ENCODE measurements at regions not wholly inside any gene's neighbourhood (a gene's known extent, or its start where the extent isn't known, plus 50 kb on each side); places are given as distances from the start of the nearest gene placed in this dataset.

DNA sequence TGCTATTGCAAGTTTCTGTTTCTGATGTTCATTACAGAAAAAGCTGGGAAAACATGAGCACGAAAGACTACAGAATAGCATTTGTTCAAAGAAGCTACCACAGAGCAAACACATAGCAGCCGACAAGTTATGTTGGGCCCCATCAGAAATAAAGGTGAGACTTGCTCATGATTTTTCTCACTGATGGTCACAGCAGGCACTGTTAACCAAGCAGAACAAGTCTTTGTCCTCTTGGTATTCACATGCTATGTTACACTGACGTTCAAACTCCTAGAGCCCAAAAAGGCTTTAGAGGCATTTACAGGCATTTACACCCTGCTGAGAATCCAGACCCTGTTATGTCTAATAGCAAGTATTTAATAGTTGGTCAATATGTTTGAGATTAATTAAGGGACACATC, 235.0 kb upstream of the HNMT start:
- no peak for DNase-seq

DNA sequence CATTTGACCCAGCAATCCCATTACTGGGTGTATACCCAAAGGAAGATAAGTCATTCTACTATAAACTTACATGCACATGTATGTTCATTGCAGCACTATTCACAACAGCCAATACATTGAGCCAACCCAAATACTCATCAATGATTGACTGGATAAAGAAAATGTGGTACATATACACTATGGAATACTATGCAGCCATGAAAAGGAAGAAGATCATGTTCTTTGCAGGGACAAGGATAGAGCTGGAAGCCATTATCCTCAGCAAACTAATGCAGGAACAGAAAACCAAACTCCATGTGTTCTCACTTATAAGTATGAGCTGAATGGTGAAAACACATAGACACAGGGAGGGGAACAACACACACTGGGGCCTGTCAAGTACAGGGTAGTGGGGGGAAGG, 226.7 kb upstream of the HNMT start:
- no peak for DNase-seq

DNA sequence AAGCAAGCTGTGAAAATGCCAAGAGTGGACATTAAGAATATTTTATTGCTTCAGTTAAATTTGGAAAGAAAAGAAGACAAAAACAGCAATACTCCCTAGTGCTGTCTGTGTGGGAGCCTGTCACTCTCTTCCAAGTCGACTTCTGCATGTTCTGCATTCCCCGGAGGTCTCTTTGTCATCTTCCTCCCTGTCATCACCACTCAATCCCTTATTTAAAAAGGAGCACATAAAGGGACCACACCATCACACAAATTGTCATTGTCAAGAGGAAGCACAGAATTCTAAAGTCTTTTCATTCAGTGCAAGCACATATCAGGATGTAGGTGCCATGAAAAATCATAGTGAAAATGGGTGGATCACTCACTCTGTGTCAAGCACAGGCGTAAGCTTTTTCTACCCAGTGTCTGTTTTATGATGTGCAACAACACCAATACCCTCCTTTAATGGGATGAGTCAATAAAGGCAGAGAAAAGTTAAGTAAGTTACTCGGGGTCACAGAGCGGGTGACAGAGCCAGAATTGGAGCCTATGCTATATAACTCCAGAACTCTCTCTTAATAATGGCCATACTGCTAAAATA, 222.4 kb upstream of the HNMT start:
- DNase-seq, result no peak

DNA sequence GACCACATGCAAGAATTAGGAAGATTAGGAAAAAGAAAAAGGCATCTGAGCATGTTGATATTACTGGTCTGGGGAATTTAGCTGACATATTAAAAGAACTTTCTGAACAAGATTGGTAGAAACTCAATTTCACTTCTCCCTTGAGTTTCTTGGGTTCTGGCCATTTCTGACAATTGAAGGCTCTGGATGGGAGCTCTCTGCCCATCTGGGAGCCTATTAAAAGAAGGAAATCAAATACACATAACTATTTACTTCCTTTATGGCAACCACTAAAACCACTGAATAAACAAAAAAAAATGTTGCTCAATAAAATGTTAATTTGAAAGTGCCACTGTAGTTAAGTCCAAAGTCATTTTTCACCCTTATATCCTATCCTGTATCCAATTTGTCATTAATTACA, 216.8 kb upstream of the HNMT start:
- no peak for DNase-seq

DNA sequence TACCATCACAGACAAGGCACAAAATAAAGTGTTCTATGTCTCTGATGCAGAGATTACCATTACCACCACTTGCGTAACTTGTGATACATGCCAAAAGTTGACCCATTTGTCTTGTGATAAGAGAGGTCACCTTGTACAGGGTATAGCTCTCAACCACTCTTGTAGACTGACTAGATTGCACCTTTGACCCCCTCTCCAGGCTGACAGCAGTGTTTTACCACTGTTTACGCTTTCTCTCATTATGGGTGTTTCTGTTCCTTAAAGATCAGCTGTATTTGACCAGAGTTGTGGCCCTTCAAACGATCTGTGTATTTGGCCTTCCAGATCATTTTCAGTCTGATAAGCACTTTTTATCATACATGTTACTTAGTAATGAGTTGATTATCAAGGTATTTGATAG, 215.7 kb upstream of the HNMT start:
- no peak for DNase-seq

DNA sequence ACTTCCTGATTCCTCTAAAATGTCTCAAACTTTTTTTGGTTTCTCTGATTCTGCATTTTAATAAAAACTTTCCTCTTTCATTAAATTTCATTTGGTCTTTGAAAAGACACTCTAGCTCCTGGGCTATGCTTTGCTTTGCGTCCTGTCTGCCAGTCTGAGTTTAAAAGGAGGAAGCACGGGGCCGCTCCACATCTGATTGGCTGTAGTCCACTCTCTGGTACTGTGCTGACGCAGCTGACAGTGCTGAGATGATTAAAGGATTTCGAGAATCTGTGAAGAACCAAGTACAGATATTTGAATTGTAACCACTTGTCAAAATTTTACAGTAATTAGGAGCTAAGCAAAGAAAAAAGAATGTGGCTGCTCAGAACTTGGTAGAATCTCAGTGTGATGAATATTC, 199.6 kb upstream of the HNMT start:
- no peak for DNase-seq

DNA sequence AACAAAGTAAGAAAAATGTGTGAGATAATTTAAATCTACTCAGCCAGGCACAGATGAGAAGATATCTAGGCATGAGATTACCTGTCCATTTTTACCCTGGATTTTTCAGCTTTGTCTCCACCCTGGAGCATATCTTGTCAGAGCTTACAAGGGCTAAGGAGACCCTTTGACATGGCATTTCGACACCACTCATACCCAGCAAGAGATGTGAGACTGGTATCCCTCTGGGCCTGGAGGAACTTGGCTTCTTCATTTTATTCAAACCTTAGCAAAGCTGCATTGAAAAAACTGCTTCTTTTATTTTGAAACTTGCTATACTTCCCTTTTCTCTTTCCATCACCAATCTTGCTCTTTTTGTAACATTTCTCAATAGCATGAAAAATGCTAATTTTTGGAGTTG, 194.9 kb upstream of the HNMT start:
- DNase-seq, result no peak

DNA sequence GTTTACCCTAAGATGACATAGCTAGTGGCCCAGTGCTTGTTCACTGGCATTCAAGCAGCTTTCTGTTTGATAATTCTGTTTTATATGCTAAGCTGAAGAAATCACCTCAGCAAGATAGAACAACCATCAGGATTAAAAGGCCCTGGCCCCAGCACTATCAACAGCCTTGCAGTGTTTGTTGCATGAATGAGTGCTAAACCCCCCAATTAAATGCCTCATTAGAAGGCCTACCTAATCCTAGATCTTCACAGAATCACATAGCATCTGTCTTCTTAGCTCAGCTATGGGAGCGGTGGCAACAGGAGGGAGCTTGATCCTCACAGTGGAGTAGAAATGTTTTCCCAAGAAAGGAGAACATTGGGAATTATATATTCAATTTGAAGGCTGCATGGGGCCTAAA, 194.1 kb upstream of the HNMT start:
- DNase-seq, result no peak

DNA sequence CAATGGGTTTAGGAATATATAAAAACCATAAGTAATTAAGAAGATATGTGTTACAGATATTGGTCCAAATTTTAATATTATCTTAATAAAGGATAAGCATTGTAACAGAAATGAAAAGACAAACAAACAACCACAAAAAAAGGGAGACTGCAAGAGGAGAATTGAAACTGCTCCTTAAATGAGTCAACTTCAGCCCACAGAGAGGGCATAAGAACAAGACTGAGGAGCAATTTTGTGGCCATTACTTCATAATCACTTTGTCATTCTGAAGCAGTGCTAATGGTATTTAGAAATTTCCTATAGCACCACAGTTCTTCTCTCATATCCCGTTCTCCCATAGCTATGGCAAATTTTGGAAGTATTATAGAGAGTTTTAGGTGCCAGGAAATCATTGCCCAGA, 193.2 kb upstream of the HNMT start:
- DNase-seq, result no peak

DNA sequence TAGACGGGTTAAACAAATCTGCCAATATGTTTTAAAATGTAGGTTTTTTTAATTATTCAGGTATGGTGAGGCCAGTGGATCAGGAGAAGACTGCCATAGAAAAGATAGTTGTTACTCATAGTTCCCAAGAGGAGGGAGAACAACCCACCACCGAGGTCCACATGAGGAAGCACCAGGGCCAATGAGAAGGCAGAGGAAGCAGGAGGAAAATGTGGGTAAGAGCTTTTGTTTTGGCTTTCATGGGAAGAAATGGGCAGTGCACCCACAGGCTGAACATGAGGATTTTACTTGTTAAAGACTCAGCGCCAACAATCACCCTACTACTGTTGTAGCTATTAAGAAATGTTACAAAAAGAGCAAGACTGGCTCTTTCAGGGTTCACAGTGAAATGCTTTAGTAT, 191.8 kb upstream of the HNMT start:
- no peak for DNase-seq

DNA sequence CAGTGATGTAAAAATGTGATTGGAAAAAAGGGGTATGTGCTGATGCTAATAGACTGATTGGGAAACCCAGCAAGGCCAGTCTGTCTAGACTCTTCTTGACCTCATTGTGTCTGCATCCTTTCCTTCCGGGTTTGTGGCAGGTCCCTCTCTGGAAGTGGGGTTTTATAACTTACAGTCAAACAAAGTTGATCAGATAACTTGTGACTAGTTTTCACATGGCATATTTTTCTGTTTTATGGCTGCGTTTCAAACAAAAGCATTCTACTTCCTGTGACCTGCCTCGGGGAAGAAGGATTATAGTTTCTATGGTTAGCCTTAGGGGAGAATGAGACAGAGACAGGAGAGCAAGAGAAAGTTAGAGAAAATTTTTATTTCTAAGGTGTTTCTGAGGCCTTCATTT, 188.7 kb upstream of the HNMT start:
- no peak for DNase-seq

DNA sequence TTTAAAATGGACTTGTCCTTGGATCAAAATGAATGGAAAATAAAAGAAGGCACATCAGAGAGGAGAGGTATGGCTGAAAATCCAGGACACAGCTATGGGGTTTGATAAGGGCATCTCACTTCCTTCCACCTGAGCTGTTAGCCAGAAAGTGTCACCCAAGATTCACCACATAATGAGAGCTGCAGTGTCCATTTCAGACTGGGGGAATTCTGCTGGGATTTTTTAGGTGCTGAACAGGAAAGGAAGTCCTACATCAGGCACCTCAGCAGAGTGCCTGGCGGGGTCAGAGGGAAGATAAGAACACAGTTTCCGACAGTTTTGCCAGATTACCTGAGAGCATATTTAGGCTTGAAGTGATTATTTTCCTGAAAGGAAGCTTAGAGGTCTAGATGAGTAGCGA, 187.6 kb upstream of the HNMT start:
- no peak for DNase-seq

DNA sequence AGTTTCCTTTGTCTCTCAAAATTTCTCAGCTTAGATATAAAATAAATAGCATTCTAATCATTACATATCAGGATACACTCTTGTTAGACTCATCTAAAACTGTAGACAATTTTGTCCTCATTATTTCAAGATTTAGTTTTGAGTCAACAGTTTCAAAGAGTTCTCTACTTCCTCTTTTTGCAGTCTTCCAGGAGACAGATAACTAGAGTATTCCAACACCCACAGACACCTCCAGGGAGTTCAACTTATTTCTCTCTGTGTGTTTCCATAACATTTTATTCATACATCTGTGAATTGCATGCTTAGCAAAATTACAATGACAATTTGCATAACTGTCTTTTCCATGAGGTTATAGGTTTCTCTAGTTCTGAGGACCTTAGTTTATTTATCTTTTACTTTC, 166.6 kb upstream of the HNMT start:
- DNase-seq, result no peak

DNA sequence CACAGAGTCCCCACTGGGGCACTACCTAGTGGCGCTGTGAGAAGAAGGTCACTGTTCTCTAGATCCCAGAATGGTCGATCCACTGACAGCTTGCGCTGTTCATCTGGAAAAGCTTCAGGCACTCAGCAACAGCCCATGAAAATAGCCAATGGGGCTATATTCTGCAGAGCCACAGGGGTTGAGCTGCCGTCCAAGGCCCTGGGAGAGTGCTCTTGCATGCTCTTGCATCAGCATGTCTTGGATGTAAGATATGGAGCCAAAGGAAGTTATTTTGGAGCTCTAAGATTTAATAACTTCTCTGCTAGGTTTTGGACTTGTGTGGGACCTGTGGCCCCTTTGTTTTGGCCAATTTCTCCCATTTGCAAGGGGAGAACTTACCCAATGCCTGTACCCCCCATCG, 164.7 kb upstream of the HNMT start:
- DNase-seq, result no peak

DNA sequence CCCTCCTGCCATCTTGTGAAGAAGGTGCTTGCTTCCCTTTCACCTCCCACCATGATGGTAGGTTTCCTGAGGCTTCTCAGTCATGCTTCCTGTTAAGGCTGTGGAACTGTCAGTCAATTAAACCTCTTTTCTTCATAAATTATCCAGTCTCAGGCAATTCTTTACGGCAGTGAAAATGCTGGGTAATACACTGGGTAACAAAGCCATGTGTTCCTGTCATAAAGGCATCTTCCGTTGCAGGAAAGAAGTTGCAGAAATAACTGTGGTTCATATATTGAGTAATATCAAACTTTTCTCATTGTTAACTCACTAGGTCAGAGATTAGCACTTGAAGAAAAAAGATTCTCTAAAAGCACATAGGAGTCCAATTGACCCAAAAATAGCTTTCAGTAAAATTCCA, 163.9 kb upstream of the HNMT start:
- DNase-seq, result no peak

DNA sequence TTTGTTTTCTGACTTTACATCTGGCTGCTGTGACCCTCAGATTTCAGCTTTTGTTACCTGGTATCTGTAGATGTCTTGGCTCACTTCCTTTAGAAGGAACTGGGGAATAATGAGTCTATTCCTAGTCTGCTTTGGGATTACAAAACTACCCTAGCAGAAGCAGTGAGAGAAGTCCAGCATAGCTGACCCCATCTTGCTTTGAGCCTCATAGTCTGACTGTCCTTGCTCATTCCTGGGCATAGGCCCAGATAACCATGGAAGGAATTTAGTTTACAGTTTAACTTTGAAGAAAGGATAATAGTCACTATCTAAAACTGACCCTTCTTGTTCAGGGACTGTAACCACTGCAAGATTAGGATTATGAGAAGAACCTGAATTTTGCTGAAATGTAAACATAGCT, 163.0 kb upstream of the HNMT start:
- no peak for DNase-seq

DNA sequence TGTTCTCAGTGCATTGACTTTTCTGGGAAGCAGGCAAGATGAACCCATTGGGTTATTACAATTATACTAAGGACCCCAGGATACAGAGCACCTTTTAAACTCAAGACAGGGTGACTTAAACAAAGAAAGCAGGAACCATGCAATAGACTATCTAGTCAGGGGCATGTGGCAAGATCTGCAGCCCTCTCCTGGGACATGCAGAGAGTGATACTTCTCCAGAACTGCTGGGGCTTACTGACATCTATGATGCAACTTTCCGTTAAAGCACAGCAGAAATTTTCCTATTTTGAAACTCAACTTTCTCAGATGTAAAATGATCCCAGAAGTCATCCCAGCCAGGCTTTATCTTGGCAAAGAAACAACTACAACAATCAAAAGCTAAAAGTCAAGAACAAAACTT, 162.2 kb upstream of the HNMT start:
- DNase-seq, result no peak

DNA sequence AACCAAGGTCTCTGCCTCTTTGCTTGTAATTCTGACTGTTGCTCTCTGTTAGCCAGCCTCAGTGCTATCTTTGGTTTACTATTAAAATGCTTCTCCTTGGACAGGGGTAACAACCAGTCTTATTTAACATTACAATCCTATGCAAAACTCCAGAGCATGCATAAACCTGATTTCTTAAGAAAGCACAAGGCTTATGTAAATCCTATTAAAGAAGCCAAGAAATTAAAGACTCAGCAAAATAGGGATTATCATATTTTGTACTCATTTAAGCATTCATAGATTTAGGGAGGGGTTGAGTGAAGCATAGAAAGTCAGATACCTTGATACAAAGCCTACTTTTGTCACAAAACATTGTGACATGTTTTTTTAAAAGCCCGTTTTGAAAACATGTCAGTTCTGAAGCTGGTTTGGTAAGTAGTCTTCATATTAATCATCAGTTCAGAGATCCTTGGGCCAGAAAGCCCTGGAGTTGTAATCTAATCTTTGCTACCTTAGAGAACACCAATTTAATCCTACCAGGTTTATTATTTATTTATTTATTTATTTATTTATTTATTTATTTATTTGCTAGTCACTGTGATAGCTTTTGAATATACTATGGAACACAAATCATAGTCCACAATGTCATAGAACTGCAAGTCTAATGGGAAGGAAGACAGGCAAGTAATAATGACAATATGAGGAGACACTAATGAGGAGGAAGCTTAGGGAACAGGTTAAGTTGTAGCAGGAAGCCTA, 158.0 kb upstream of the HNMT start:
- DNase-seq, result no peak

DNA sequence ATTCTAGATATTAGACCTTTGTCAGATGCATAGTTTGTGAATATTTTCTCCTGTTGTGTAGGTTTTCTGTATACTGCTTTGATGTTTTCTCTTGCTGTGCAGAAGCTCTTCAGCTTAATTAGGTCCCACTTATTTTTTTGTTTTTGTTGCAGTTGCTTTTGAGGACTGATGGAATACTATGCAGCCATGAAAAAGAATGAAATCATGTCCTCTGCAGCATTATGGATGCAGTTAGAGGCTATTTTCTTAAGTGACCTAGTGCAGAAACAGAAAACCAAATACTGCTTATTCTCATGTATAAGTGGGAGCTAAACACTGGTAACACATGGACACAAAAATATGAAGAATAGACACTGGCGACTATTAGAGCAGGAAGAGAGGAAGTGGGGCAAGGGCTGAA, 155.0 kb upstream of the HNMT start:
- no peak for DNase-seq

DNA sequence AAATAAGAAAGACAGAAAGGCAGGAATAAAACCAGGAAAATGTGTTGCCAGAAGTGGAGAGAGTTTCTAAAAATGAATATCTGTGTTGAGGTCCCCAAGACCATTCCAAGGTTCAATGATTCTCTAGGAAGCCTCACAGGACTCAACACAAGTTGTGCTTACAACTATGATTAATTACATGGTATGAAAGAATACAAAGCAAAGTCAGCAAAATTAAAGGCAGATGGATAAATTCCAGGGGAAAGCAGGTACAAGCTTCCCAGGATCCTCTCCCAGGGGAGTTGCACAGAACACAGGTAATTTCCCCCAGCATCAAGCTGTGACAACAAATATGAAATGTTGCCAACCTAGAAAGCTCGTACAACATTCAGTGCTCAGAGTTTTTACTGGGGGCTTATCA, 154.4 kb upstream of the HNMT start:
- DNase-seq, result no peak

DNA sequence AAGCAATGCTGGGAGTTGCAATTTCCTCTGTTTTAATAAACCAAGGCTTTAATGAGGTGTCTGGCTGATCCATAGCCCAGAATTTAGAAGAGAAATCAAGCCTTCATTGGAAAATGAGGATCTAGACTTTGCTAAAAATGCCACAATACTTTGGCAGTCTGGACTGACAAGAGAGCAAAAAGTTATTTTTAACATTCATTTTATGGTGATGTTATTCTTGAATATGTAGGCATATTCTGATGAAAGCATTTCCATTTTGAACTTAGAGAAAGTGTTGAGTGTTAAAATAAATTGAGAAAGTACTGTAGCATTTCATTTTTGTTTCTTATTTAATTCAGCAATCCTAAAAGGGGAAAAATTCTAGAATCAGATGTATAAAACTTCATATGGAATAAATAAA, 151.8 kb upstream of the HNMT start:
- no peak for DNase-seq

DNA sequence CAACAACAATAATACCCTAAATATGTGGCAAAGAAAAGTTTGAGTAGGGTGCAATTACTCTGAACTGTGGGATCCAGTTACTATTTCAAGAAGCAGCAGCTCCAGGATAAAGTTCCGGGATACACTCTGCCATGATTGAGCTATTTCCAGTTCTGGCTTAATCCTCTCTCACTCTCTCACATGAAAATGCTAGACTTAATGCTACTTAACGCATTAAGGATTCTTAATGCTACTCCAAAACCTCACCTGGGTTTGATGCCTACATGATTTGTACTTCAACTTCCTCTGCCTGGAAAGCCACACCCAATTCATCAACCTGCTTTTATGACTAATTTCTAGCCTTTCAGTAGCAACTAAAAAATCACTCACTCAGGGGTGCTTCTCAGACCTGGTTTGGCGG, 151.1 kb upstream of the HNMT start:
- no peak for DNase-seq

DNA sequence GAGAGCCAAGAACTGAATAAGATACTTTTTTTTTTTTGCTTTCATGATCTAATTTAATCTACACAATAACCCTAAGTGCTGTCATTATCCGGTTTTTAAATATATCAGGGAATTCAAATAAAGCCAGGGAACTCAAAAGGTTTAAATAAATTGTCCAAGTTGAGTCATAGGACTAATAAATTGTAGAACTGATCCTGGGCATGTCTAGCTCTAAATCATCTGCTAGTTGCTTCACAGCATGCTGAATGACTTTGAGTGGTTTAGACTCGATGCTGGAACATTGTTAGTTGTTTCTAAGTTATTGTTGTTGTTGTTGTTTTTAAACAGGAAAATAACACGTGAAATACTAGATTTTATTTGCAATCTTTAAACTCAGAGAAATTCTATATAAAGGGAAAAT, 147.2 kb upstream of the HNMT start:
- DNase-seq, result no peak

DNA sequence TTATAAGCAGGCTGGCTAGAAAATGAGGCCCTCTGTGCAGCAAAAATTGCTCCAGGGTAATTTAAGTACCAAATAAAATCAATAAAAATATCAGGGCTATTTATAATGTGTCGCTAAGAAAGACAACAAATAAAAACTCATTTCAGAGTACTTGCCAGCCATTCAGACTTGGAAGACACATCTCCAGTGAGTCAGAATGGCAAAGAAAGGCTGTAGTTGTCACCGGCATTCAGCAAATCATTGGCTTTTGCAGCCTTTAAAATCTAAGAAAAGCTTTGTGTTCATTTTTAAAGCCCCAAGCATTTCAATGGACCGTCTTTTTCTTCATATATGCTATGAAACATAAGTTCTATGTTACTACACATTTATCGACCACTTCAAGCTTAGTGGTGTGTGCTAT, 141.1 kb upstream of the HNMT start:
- DNase-seq, result no peak

DNA sequence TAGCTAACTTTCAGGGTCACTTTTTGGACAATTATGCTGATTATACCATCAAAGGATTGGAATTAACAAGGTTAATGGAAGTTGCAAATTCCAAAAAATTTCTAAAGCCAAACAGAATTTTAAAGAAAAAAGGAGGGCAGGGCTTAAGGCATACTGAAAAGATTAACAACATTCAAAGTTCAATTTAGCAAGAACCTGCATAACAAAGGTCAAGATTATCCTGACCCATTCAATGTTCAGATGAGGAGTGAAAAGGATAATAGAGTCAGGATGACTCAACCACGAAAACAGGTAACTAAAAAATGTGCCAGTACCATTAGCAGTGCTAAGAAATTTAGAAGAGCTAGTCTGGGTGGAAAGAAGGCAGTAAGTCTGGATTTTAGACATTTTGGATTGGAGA, 139.8 kb upstream of the HNMT start:
- DNase-seq, result no peak
